ENCODE measurements at regions not wholly inside any gene's neighbourhood (a gene's known extent, or its start where the extent isn't known, plus 50 kb on each side); places are given as distances from the start of the nearest gene placed in this dataset.

DNA sequence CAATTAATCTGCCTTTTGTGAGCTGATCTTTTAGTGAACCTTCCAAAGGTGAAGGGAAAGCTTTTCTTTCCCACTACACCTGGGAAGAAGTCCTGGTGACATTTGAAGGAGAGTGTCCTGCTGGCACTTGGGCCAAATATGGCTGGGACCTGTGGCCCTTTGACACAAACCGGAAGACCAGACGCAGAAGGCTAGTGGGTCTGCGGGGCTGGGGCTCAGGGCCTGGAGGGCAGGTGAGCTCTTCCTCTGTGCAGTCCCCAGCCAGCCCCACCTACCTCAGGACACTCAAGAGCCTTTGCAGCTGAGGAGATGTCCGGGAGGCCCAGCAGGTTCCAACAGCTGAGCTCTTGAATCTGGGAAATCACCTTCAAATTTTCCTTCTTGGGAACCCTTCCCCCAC lies 138.0 kb upstream of the THY1 start:
- TF ChIP-seq POLR2A (IDR thresholded peaks at IDR 0.05; ENCODE audit: low read length) (no peak), GATA1 (IDR thresholded peaks at IDR 0.05; ENCODE audit: low read depth, low read length) (no peak)

Measured in erythroblast (primary cell).